GM12878 (cell line): ENCODE measurements at regions not wholly inside any gene's neighbourhood (a gene's known extent, or its start where the extent isn't known, plus 50 kb on each side); places are given as distances from the start of the nearest gene placed in this dataset.

Source experiments
- BCLAF1 ChIP-seq: fragments of 450-650 bp; IDR thresholded peaks from 2 replicates; pipeline ENCODE4 v1.6.1; 2017; ENCODE audit warnings: antibody characterized with exemption, mild to moderate bottlenecking, moderate library complexity
- CBX5 ChIP-seq: sonication (generic); IDR thresholded peaks from 2 replicates; pipeline ENCODE4 v1.6.1; 2016; ENCODE audit warnings: low read depth, moderate library complexity, mild to moderate bottlenecking, inconsistent platforms
- CTCF ChIP-seq, 3 experiments: IDR thresholded peaks in 2 of 3; conservative IDR thresholded peaks in 1 of 3; 2 replicates each; pipeline ENCODE4 v1.5.1; 2011; ENCODE audit warnings: low read depth in 3 of 3, low read length in 3 of 3, mild to moderate bottlenecking in 3 of 3, control low read depth in 2 of 3, moderate library complexity in 2 of 3, inconsistent platforms in 1 of 3, mixed read lengths in 1 of 3; ENCODE audit not compliant: control insufficient read depth in 2 of 3, insufficient read depth in 1 of 3; ENCODE audit errors: extremely low read depth in 1 of 3
- E2F4 ChIP-seq: IDR thresholded peaks from 2 replicates; pipeline ENCODE4 v1.6.1; 2012; ENCODE audit warnings: low read depth, low read length, improper control_type of control experiment
- EP300 ChIP-seq, 2 experiments: fragments of 150-350 bp in 1 of 2; IDR thresholded peaks; 2 replicates each; pipeline ENCODE4 v1.6.1; 2011 to 2012; ENCODE audit warnings: low read depth in 2 of 2, low read length in 2 of 2, borderline replicate concordance in 1 of 2, improper control_type of control experiment in 1 of 2, inconsistent platforms in 1 of 2; ENCODE audit not compliant: control insufficient read depth in 1 of 2
- EZH2 ChIP-seq: IDR thresholded peaks from 2 replicates; pipeline ENCODE4 v1.6.1; 2012; ENCODE audit warnings: low read depth, mild to moderate bottlenecking, control low read depth, inconsistent platforms, low read length, borderline replicate concordance; ENCODE audit not compliant: control insufficient read depth
- FOXM1 ChIP-seq: IDR thresholded peaks from 2 replicates; pipeline ENCODE4 v1.6.1; 2012; ENCODE audit warnings: low read depth, mild to moderate bottlenecking, inconsistent platforms, low read length, moderate library complexity
- HDAC2 ChIP-seq: fragments of 200-600 bp; sonication (generic); IDR thresholded peaks from 2 replicates; pipeline ENCODE4 v1.6.1; 2017
- MAX ChIP-seq: IDR thresholded peaks from 2 replicates; pipeline ENCODE4 v1.6.1; 2012; ENCODE audit warnings: low read depth, low read length, improper control_type of control experiment
- MEF2A ChIP-seq: IDR thresholded peaks from 2 replicates; pipeline ENCODE4 v1.6.1; 2011; ENCODE audit warnings: low read depth, mild to moderate bottlenecking, low read length, moderate library complexity; ENCODE audit not compliant: insufficient read depth
- ZBTB33 ChIP-seq: fragments of 450-650 bp; IDR thresholded peaks from 2 replicates; pipeline ENCODE4 v1.6.1; 2017; ENCODE audit warnings: mild to moderate bottlenecking

- TF ChIP-seq CBX5: no peak
- no peak for TF ChIP-seq MEF2A
- no peak for TF ChIP-seq CTCF (IDR thresholded peaks at IDR 0.05 in 2 of 3, conservative IDR thresholded peaks at IDR 0.05 in 1 of 3; ENCODE audit: control insufficient read depth in 2 of 3, extremely low read depth in 1 of 3, insufficient read depth in 1 of 3, low read depth in 3 of 3, low read length in 3 of 3)
- no peak for TF ChIP-seq EZH2
- no peak for TF ChIP-seq EP300 (IDR thresholded peaks at IDR 0.05; ENCODE audit: borderline replicate concordance in 1 of 2, control insufficient read depth in 1 of 2, low read depth in 2 of 2, low read length in 2 of 2)
- TF ChIP-seq MAX: no peak
- no peak for TF ChIP-seq BCLAF1
- TF ChIP-seq HDAC2: no peak
- no peak for TF ChIP-seq ZBTB33
- no peak for TF ChIP-seq E2F4
- no peak for TF ChIP-seq FOXM1
Measured at GRCh38 chr14:71730471-71730870, 201.8 kb upstream of the RGS6 start.
